IPS-NIHi7 (cell line): ENCODE measurements at regions not wholly inside any gene's neighbourhood (a gene's known extent, or its start where the extent isn't known, plus 50 kb on each side); places are given as distances from the start of the nearest gene placed in this dataset.
"Not testable (repeated sequence)": the region's sequence is repeated elsewhere in the genome, so short reads cannot be mapped to it uniquely, and the experiment has no call there.

Source experiments
- DNase-seq: peaks from one replicate; pipeline ENCODE4 v3.0.0; 2012; ENCODE audit warnings: mixed read lengths; ENCODE audit errors: extremely low spot score

GRCh38 chr5:120147911-120148310 lies 316.2 kb upstream of the PRR16 start:
- DNase-seq = not testable (repeated sequence)

DNA sequence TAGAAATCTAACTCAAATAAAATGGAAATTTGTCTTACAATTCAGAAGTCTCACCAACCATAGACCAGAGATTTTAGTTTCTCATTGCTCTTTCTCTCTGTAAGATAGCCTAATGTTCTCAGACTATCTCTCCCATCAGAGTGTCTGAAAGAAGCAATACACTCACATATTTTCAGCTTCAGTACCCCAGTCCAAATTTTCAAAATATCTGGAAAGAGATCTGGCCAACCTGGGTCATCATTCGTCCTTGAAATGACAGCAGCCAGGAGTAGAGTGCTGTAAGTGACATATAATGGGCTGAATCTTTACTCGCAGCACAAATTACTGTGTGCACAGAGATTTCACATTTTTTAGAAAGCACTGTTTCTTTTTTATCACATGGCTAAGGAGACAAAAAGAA lies 313.3 kb upstream of the PRR16 start:
- no peak for DNase-seq

DNA sequence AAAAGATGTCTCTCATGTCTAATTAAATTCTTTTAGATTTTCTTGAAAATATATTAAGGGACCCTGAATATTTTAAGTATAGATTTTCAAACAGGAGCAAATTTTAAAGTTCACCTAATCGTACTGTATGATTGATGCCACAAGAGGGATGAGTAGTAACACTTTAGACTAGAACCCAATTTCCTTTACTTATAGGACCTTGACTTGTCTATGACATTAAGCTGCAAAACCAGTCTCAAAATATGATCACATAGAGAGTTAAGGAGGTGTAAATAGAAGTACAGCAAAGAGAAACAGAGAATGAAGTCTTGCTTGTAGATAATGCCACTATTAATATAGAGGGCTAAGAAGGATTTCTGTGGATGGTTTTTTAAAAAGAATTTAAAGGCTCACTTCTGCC lies 312.9 kb upstream of the PRR16 start:
- DNase-seq = no peak

DNA sequence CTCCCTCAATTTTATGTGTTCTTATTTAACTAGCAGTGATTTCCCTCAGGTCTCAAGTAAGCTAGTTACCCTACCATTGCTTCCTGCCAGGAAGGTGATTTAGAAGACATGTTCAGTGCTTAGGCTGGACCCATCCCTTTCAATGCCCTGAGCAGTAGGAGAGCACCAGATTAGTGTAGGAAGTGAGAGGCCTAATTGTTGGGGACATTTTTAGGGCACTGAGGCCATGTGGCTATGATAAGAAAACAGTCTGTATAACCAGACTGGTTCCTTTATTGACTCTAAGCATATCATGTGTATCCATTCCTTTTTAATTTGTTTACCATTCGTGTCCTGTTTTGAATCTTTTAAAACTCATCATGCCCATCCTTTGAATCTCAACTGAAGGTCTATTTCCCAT lies 312.3 kb upstream of the PRR16 start:
- DNase-seq = no peak

DNA sequence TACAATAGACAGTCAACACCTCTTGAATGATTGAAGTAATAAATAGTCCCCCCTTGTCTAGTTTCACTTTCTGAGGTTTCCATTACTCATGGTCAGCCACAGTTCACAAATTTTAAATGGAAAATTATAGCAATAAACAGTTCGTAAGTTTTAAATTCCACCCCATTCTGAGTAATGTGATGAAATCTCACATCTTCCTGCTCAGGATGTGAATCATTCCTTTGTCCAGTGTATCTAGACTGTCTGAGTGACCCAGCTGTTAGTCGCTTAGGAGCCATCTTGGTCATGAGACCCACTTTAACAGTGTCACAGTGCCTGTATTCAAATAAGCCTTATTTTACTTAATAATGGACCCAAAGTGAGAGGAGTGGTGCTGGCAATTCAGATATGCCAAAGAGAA lies 311.6 kb upstream of the PRR16 start:
- no peak for DNase-seq

- no peak for DNase-seq
Observed at GRCh38 chr5:120152931-120153330, 311.2 kb upstream of the PRR16 start.

DNA sequence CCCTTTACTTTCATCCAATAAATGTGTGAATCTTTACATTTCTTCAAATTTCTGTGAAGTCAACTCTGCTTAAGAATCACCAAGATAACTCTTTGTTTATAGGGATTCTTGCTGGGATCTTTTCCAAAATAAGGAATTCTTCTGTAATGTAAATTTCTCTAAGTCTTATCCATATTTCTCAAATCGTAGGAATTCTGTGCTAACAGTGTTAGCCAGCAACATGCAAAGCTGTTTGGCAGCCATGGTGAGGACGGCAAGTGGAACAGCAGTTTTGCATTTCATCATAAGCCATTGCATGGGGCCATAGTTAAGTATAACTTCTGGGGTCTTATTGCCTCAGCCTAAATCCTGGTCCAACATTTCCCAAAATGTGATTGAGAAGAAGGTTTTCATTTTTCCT lies 310.5 kb upstream of the PRR16 start:
- DNase-seq = no peak

GRCh38 chr5:120155873-120156272 lies 308.2 kb upstream of the PRR16 start:
- no peak for DNase-seq

GRCh38 chr5:120158211-120158610 lies 305.9 kb upstream of the PRR16 start:
- no peak for DNase-seq

DNA sequence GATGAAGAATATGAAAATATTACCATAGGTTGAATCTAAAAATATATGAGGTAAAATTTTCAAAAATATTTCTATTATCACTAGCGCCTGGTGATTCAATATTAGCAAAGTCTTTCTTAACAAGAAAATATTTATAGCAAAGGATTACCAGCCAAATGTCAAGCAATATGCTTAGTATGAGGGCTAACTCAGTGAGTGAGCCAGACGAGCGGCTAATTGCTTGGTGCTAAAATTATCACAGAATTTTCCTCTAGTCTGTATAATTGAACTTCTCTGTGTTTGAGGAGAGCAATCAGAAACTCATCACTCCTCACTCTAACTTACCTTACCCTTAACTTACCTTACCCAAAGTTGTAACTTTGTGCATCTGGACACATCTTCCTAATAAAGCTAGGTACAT lies 304.9 kb upstream of the PRR16 start:
- no peak for DNase-seq

DNA sequence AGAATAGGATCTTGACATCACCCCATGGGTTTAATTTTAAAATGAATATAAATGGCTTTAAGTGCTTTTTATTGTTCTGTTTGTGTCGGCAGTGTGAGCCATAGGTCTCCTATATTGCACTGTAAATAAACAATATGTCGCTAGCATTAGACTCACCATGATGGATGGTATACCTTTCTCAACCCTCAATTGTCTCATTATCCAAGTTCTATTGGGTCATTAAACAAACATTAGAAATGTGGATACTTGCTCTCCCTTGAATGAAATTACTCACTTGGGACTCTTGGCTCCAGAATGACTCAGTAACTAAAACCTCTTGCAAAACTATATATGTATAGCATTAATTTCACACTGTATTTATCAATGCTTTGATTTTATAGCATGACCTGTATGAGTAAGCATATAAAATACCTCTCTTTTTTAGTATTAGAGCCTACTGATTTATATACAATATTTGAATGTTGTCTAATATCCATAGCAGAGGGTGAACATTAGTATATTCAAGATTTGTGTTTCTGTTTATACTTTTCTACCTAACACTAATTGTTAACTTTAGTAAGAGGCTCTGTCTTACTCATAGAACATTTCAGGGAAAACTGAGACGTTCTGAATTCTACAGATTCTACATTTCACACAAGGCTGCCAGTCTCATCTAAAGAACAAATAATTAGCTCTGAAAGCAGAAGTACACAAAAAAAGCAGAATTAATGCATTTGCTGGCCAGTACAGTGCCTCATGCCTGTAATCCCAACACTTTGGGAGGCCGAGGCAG lies 303.8 kb upstream of the PRR16 start:
- no peak for DNase-seq

DNA sequence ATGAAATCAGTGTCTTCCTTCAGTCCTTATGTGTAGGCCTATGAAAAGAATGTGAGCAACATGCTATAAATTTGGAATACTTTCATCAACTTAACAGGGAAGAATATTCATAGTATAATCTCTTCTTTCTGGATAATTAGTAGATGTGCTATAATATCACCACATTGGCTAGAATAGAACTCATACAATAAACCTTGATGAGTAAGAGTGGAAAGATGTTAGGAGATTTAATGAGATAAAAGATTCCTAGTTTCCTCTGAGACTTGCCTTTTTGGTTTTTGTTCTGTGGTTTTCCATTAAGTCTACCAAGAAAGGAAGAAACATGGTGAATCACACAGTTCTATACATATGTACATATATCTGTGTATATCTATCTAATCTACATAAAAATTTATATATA lies 301.8 kb upstream of the PRR16 start:
- no peak for DNase-seq

DNA sequence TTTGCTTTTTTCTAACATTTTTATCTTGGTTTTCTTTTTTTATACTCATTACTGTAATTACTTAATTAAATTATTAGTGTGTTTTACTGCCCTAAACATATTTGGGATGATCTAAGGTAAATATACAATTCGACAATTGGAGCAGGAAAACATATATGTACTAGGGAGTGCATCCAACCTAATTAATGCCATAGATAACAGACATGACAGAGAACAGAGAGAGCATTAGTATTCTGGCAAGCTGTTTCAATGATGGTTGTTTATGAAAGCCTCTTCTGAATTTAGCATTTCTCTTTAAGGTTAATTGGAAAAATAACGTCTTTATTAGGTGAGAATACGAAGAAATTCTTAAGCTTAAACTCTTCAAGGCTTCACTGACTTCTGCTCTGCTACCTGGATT lies 300.1 kb upstream of the PRR16 start:
- DNase-seq = no peak

- DNase-seq = no peak
Observed at GRCh38 chr5:120164986-120165385, 299.1 kb upstream of the PRR16 start.

GRCh38 chr5:120173125-120173524 lies 291.0 kb upstream of the PRR16 start:
- DNase-seq = no peak

- DNase-seq = no peak
Observed at GRCh38 chr5:120174089-120174488, 290.0 kb upstream of the PRR16 start.

DNA sequence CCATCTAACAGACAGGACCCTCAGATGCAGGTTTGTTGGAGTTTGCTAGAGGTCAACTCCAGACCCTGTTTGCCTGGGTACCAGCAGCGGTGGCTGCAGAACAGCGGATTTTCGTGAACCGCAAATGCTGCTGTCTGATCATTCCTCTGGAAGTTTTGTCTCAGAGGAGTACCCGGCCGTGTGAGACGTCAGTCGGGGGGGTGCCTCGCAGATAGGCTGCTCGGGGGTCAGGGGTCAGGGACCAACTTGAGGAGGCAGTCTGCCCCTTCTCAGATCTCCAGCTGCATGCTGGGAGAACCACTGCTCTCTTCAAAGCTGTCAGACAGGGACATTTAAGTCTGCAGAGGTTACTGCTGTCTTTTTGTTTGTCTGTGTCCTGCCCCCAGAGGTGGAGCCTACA lies 282.9 kb upstream of the PRR16 start:
- not testable (repeated sequence) for DNase-seq

GRCh38 chr5:120194650-120195049 lies 269.4 kb upstream of the PRR16 start:
- not testable (repeated sequence) for DNase-seq

GRCh38 chr5:120199559-120199958 lies 264.5 kb upstream of the PRR16 start:
- DNase-seq = no peak

- no peak for DNase-seq
Observed at GRCh38 chr5:120207129-120207528, 257.0 kb upstream of the PRR16 start.

- DNase-seq = no peak
Observed at GRCh38 chr5:120217001-120217400, 247.1 kb upstream of the PRR16 start.

DNA sequence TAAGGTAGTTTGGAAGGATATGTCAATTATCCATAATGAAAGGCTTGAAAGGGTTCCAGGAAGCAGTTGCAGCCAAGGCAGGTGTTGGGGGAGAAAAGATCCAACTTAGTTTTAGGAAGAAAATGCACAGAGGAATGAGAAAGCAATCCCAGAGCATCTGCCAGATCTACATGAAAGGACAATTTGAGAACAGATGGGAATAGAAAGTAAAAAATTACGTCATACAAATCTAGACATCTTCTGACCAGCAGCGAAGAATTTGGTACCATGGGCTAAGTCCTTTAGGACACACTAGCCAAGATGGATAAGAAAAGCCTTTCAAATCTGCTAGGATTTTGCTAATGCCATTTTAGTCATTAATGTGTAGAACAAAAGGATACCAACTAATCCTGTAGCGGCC lies 244.1 kb upstream of the PRR16 start:
- no peak for DNase-seq

DNA sequence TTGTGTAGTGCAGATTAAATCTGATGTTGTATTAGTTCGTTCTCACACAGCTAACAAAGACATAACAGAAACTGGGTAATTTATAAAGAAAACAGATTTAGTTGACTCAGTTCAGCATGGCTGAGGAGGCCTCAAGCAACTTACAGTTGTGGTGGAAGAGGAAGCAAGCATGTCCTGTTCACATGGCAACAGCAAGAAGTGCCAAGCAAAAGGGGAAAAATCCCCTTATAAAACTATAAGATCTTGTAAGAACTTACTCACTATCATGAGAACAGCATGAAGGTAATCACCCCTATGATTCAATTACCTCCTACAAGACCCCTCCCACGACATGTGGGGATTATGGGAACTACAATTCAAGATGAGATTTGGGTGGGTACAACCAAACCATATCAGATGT lies 238.6 kb upstream of the PRR16 start:
- DNase-seq = no peak
